Ectodermal cell (in vitro differentiated cells): ENCODE measurements at regions not wholly inside any gene's neighbourhood (a gene's known extent, or its start where the extent isn't known, plus 50 kb on each side); places are given as distances from the start of the nearest gene placed in this dataset.

Experiments
- H3K27ac ChIP-seq: 2 replicates; pipeline ENCODE4 v1.7.0; 2013; ENCODE audit warnings: mild to moderate bottlenecking, low read depth, low read length; ENCODE audit not compliant: insufficient read depth, poor library complexity, severe bottlenecking
- H3K27me3 ChIP-seq: 2 replicates; pipeline ENCODE4 v1.7.0; 2013; ENCODE audit warnings: mild to moderate bottlenecking, low read length; ENCODE audit not compliant: insufficient read depth, control insufficient read depth, poor library complexity, severe bottlenecking
- H3K36me3 ChIP-seq: one replicate; pipeline ENCODE4 v1.7.0; 2013; ENCODE audit warnings: low read length; ENCODE audit not compliant: control insufficient read depth, insufficient read depth
- H3K4me1 ChIP-seq: one replicate; pipeline ENCODE4 v1.7.0; 2013; ENCODE audit warnings: low read length; ENCODE audit not compliant: control insufficient read depth, insufficient read depth
- H3K4me3 ChIP-seq: 2 replicates; pipeline ENCODE4 v1.7.0; 2013; ENCODE audit warnings: low read depth, low read length, control low read depth; ENCODE audit not compliant: insufficient read depth
- H3K9me3 ChIP-seq: 2 replicates; pipeline ENCODE4 v1.7.0; 2013; ENCODE audit warnings: mild to moderate bottlenecking, low read length, moderate library complexity; ENCODE audit not compliant: control insufficient read depth
- WGBS, 2 experiments: methylation state at CpG; one replicate each; pipeline ENCODE4 v1.1.7; 2013; ENCODE audit warnings: missing lambda C conversion rate in 2 of 2; 5-methylcytosine and 5-hydroxymethylcytosine counted together

GRCh38 chr2:7502336-7502735, 585.1 kb downstream of the RNF144A start:
- no peaks in the 10 kb centered on the region for H3K36me3 ChIP-seq
- H3K27ac ChIP-seq, result no peak overlapping the region
- no peaks in the 10 kb centered on the region for H3K27me3 ChIP-seq
- H3K4me3 ChIP-seq, result no peak overlapping the region
- no peaks in the 10 kb centered on the region for H3K4me1 ChIP-seq
- H3K9me3 ChIP-seq, result no peaks in the 10 kb centered on the region

GRCh38 chr2:7508296-7508943, 591.2 kb downstream of the RNF144A start:
- WGBS, 2 experiments, result 97% methylated on average over 3 of the region's 4 CpGs
- Histone ChIP-seq H3K4me3 (no peak overlapping the region), H3K27me3 (no peaks in the 10 kb centered on the region), H3K4me1 (no peaks in the 10 kb centered on the region), H3K36me3 (no peaks in the 10 kb centered on the region), H3K27ac (no peak overlapping the region), H3K9me3 (no peaks in the 10 kb centered on the region)

DNA sequence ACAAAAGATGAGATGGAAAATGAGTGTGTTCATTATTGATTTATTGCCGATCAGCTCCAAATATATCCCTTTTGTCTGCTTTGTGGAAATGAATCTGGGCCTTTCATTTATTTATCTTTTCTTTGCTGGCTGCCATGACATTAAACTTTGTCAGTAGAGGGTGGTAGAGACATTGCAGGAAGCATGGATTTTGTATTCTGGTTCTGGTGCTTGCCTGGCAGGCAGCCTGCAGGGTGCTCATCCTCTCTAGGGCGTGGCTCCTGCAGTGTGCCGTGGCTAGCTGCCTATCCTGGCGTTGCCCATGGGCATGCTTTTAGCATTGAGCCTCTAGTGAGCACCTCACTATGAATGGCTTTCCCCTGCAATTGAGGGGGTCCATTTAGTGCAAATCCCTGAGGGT, 593.1 kb downstream of the RNF144A start:
- H3K36me3 ChIP-seq, result no peaks in the 10 kb centered on the region
- no peak overlapping the region for H3K27ac ChIP-seq
- no peaks in the 10 kb centered on the region for H3K4me1 ChIP-seq
- no peak overlapping the region for H3K4me3 ChIP-seq
- H3K27me3 ChIP-seq, result no peaks in the 10 kb centered on the region
- 90 to 94% methylated on average over 4 of the region's 4 CpGs for WGBS, 2 experiments
- H3K9me3 ChIP-seq, result no peaks in the 10 kb centered on the region

GRCh38 chr2:7513834-7514233, 596.6 kb downstream of the RNF144A start:
- H3K9me3 ChIP-seq, result no peaks in the 10 kb centered on the region
- H3K27me3 ChIP-seq, result no peaks in the 10 kb centered on the region
- H3K4me3 ChIP-seq, result no peak overlapping the region
- no peaks in the 10 kb centered on the region for H3K36me3 ChIP-seq
- H3K4me1 ChIP-seq, result no peaks in the 10 kb centered on the region
- H3K27ac ChIP-seq, result no peak overlapping the region
- WGBS, 2 experiments, result 94 to 97% methylated on average over 3 of the region's 3 CpGs

DNA sequence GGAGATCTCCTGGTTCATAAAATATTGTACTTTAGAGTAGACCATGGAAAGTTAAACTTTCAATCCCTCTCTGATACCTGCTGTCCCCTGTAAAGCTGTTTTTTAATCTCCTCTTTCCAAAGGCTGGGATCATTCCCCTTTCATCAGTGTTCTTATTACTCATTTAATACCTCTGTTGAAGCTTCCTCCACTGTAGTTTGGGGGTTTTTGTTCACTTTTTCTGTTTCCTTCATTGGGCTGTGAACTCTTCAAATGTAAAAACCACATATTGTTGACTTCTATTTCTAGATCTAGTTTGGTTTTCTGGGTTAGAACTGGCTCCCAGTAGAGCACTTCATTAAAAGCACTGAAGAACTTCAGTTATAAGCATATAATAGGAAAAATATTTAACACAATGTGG, 598.1 kb downstream of the RNF144A start:
- H3K27ac ChIP-seq, result no peak overlapping the region
- H3K27me3 ChIP-seq, result no peaks in the 10 kb centered on the region
- H3K36me3 ChIP-seq, result no peaks in the 10 kb centered on the region
- no peak overlapping the region for H3K4me3 ChIP-seq
- H3K9me3 ChIP-seq, result no peaks in the 10 kb centered on the region
- H3K4me1 ChIP-seq, result no peaks in the 10 kb centered on the region

DNA sequence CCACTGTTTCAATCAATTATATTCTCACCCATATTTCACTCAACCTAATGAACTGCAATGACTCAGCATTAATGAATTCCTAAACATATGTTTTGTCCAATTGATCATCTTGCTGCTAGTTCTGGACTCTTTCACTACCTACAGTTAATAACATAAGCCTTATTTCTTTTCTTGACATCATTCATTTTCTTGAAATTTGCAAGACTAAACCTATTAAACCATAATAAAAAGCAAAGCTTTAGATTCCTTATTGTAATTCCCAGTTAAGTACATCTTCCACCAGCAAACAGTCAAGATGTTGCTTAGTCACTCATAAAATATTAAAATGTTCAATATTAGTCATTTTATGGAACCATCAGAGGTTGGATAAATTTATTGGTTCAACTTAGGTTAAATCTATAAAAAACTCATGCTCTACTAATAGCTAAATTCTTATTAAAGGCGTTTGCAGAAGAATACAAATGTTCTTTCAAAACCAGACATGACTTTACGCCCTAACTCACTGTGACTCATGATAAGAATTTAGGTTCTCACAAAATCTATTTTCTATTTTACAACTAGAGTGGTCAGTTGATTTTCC, 599.4 kb downstream of the RNF144A start:
- H3K27me3 ChIP-seq, result no peaks in the 10 kb centered on the region
- no peak overlapping the region for H3K4me3 ChIP-seq
- no peaks in the 10 kb centered on the region for H3K36me3 ChIP-seq
- 90 to 100% methylated on average over 2 of the region's 2 CpGs for WGBS, 2 experiments
- no peaks in the 10 kb centered on the region for H3K9me3 ChIP-seq
- H3K4me1 ChIP-seq, result no peaks in the 10 kb centered on the region
- no peak overlapping the region for H3K27ac ChIP-seq

- Histone ChIP-seq H3K27ac (no peak overlapping the region), H3K4me3 (no peak overlapping the region), H3K9me3 (no peaks in the 10 kb centered on the region), H3K36me3 (no peaks in the 10 kb centered on the region), H3K27me3 (no peaks in the 10 kb centered on the region), H3K4me1 (no peaks in the 10 kb centered on the region)
- WGBS, 2 experiments, result 92 to 95% methylated on average over 6 of the region's 6 CpGs
Observed at GRCh38 chr2:7517088-7517487, 599.9 kb downstream of the RNF144A start.

DNA sequence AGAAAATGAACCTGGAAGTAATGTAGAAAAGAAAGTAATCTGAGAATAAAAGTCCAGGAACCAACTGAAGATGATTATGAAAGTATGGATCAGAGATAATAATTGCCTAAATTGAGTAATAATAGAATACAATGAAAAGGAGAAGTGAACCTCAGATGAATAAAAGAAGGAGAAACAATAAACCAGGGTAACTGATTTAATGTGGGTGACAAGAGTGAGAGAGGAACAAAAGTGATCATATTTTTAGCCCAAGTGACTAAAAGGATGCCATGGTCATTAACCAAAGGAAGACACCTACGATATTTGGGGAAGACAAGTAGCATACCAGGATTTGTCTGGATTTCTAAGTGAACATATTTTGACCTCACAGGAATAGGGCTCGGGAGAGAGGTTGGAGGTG, 600.6 kb downstream of the RNF144A start:
- 99 to 100% methylated on average over 2 of the region's 2 CpGs for WGBS, 2 experiments
- Histone ChIP-seq H3K27me3 (no peaks in the 10 kb centered on the region), H3K4me3 (no peak overlapping the region), H3K27ac (no peak overlapping the region), H3K4me1 (no peaks in the 10 kb centered on the region), H3K9me3 (no peaks in the 10 kb centered on the region), H3K36me3 (no peaks in the 10 kb centered on the region)

DNA sequence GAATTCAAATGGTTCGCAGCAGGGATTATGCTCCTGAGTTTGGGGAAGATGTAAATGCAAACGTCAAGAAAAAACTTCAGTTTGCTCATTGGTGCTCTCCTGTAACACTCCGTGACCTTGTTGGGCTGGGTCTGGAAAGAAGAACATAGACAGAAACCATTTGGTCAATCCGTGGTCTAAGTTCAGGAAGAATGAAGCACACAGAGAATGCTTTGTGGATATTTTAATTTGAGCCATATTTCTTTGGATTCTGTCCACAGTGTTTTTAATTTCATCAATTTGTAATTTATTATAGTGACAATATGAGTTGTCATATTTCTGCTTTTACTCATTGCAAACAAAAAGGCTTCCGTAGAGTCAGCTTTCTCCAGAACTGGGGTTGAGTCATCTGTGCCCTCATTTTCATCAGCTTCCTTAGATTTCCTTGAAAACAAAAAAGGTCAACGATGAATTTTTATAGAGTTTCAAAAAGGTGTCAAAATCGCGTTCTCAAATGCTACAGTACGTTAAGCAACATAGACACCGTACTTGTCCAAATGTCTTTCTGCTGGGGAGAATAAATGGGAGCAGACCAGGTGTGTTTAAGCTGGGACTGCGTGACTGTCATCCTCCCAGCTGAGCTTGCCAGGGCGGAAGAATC, 606.4 kb downstream of the RNF144A start:
- H3K27me3 ChIP-seq, result no peaks in the 10 kb centered on the region
- H3K9me3 ChIP-seq, result no peaks in the 10 kb centered on the region
- no peak overlapping the region for H3K27ac ChIP-seq
- WGBS, 2 experiments, result 94% methylated on average over 12 of the region's 12 CpGs
- H3K4me1 ChIP-seq, result no peaks in the 10 kb centered on the region
- no peaks in the 10 kb centered on the region for H3K36me3 ChIP-seq
- H3K4me3 ChIP-seq, result no peak overlapping the region

DNA sequence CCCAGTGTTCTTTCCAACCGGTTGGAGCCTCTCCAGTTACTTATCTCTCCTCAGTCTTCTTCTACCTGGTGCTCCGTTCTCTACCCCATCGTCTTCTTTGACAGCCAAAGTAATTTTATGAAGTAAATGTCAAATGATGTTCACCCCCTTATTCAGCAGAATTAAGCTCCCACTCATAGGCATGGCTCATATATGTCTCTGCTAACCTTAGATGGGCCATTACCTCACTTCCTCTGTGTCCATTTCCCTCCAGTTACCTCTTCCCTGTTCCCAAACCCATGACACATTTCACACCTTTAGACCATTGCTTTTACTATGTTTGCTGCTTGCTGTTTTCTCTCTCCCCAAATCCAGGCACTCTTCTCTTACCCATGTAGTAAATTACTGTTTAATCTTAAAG, 607.0 kb downstream of the RNF144A start:
- Histone ChIP-seq H3K4me1 (no peaks in the 10 kb centered on the region), H3K36me3 (no peaks in the 10 kb centered on the region), H3K27me3 (no peaks in the 10 kb centered on the region), H3K27ac (no peak overlapping the region), H3K9me3 (no peaks in the 10 kb centered on the region), H3K4me3 (no peak overlapping the region)
- 59 to 92% methylated on average over 1 to 3 of the region's 3 CpGs for WGBS, 2 experiments
